Glomerular visceral epithelial cell (primary cell): ENCODE measurements at regions not wholly inside any gene's neighbourhood (a gene's known extent, or its start where the extent isn't known, plus 50 kb on each side); places are given as distances from the start of the nearest gene placed in this dataset.

Experiments
- DNase-seq: peaks from one replicate; pipeline ENCODE4 v3.0.0-alpha.2; 2016; ENCODE audit errors: extremely low spot score

- no peak for DNase-seq
Measured at GRCh38 chr9:13597427-13597826, 317.9 kb upstream of the MPDZ start.

GRCh38 chr9:13597004-13597403, 317.5 kb upstream of the MPDZ start:
- no peak for DNase-seq

DNA sequence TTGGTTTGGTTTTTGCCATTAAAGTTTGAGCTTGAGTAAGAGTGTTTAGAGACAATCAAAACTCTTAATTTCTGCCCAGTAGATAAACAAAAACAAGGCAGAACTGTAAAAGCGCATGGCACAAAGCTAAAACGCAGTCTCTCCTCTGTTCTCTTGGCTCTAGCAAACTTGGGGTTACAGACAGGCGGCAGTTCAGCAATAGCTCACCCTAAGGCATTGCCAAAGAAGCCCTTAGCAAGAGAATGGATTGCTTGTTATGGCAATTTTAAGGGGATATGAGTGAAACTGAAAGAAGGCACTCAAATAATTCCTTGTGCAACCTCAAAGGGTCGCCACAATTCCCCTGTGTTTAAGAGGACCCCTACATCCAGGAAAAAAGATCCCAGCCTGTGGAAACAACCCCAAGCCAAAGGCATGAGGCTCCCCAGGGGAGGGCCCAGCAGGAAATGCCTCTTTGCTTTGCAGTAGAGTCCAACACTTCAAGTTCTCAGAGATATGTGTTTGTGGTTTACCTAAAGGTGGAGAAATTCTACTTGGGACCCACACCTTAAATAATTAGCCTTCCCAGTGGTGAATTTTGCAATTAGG, 317.0 kb upstream of the MPDZ start:
- DNase-seq: no peak

- no peak for DNase-seq
Measured at GRCh38 chr9:13590996-13591395, 311.5 kb upstream of the MPDZ start.

DNA sequence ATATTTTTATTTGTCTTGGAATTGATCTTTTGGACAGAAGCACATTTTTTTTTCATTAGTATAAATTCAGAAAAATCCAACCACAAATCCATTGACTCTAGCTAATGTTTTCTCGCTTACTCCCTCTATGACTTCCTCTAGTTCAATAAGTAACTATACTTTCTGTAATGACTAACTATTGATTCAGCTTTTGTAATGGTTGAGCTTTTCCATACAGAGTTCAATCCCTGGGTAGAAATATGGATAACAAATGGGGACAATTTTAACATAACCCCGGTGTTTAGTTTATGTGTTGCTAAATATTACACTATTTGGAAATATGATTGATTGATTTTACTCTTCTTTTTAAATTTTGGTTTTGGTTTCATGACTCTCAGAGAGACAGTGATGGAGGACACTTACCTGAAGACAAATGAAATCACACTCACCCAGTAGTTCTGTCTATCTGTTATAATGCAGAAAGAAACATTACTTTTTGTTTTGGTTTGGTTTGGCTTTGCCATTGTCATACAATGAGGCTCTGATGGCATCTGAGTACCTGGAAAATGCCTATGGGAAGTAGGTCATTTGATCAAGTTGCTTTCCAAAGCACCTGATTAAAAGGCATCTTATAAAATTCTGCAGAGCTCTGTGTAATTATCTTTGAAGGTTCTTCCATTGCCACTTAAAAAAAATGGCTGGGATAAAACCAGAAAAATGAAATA, 309.7 kb upstream of the MPDZ start:
- DNase-seq: no peak

- DNase-seq: no peak
Measured at GRCh38 chr9:13588151-13589033, 308.9 kb upstream of the MPDZ start.

DNA sequence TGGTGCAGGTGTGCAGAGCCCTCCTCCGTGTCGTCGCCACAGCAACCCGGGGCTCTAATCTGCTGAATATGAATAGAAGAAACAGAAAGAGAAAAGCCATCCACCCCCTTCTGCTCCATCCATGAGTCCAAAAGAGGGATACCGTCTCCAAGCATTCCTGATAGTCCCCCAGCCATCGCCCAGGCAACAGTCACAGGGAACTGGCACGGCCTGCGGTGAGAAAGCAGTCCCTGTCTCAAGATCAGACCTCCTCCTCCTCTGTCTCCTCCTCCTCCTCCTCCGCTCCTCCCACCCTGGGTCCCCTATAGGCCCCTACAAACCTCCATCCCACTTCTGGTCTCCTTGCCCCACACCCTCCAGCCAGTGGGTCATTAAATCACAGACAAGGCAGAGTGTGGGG, 308.1 kb upstream of the MPDZ start:
- DNase-seq: no peak

GRCh38 chr9:13586587-13587374, 307.3 kb upstream of the MPDZ start:
- no peak for DNase-seq

DNA sequence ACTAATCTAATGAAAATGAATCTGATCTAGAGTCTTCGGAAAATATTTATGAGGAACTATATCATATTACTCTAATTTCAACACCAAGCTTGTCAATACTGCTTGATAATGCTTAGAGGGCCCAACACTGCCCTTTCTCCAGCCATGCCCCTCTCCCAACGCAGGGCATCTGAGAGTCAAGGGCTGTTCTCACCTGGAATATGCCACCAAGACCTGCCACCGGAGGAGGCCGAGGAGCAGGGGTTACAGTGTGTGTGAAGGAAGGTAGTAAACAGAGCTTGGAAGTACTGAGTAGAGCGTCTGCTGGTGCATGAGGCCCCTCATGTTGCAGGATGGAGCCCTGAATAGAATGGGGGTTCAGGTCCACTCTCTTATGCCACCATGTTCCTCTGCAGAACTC, 301.3 kb upstream of the MPDZ start:
- DNase-seq: no peak

- DNase-seq: no peak
Measured at GRCh38 chr9:13580131-13580530, 300.6 kb upstream of the MPDZ start.

GRCh38 chr9:13576101-13576500, 296.6 kb upstream of the MPDZ start:
- DNase-seq: no peak

- no peak for DNase-seq
Measured at GRCh38 chr9:13575558-13575957, 296.1 kb upstream of the MPDZ start.

DNA sequence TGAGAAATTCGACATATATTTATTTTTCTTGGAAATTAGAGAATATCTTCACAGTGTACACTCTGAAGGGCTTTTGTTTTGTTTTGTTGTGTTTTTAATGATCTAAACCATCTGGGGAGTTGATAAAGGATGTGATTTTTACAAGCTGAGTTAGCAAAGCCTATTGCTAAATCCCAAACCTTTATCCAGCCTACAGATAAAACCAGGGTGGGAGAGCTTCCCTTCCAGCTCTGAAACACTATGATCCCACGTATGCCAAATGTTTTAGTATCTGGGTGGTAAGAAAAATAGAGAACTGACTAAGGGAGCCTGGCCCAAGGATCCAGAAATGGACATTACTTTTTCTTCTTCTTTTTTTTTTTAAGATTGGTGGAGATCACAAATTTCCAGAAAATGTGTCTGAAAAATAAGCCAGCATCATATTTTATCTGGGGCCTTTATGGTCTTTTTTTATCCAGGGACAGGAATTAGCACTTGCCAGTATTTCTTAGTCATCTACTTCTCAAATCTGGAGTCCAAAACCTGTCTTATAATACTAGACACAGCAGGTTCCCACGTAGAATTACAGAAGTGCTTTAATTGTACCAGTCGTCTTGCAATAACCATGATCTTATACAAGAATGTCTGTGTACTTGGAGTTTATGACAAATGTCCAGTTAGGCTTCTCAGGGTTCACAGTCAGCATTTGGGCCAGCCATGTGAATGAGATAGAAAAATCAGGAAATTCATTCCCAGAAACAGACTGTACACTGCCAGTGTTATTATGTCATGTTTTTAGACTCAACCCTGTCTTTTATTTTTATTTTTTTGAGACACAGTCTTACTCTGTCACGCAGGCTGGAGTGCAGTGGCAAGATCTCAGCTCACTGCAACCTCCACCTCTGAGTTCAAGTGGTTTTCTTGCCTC, 290.8 kb upstream of the MPDZ start:
- DNase-seq: no peak

DNA sequence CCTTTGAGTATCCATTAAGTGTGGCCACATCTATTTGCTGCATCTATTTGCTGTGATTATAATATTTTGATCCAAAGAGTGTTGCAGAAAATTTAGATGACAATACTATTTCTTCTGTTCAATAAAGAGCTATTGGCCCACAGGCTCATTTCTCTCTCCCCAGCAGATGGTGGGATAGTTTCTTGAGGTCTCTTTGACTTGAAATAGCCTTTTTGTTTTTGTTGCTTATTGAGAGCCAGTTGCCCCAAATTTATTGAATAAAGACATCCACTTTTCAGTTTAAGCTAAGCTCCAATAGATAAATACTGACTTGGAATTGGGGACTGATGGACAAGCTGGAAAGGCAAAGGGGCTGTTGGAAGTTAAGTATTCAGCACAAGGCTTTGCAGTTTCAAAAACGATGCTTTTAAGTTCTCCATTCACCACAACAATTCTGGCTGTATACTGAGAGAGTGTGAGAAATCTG, 290.1 kb upstream of the MPDZ start:
- DNase-seq: no peak

DNA sequence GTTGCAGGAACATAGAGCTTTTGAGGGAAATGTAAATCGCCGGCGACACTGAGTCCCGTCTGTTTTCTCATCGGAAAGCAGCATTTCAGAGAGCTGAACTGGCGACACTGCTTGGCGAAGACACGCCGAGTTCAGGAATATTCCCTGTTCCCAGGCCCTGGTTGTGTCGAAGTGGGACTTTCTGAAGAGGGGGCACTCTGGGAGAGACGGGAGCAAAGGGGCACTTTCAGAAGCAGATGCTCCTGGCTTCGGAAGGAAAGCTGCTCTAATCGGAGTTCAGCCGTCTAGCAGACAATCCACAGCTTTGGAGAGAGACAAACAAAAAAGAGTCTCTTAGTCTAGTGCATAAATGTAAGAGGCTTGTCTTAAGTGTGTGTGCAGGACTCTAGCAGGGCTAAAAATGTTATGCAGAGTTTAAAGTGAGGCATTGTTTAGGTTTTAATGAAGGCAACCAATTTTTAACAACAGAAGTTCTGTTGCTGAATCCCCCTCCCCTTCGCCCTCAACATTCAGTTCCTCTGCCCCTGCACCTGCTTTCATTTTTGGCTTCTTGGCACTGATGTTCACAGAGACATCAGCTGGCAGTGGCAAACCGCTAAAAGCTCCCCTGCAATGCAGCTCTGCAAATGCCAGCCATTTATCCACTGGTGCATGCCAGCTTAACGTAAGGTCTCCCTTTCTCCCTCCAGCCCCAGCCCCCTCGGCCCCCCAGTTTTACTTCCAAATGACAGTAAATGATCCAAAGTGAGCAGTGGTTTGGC, 289.5 kb upstream of the MPDZ start:
- DNase-seq: peak; percentile 13

GRCh38 chr9:13568405-13568804, 288.9 kb upstream of the MPDZ start:
- peak; percentile 5 for DNase-seq

DNA sequence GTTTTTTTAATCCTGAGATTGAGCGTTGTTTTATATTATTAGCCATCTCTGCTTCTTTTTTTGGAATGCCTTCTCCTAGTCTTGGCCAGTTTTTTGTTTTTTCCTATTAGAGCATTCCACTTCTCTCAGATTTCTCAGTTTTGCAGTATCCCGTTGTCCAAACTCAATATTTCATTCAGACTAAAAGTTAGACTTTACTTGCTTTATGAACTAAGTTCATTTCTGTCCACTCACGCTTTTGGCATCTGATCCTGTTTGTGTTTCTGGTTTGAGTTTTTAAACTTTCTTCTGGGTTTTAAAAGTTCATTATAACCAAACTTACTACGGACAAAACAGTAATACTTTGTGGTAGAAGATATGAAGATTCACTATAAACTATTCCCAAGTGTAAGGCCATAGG, 288.3 kb upstream of the MPDZ start:
- DNase-seq: no peak

DNA sequence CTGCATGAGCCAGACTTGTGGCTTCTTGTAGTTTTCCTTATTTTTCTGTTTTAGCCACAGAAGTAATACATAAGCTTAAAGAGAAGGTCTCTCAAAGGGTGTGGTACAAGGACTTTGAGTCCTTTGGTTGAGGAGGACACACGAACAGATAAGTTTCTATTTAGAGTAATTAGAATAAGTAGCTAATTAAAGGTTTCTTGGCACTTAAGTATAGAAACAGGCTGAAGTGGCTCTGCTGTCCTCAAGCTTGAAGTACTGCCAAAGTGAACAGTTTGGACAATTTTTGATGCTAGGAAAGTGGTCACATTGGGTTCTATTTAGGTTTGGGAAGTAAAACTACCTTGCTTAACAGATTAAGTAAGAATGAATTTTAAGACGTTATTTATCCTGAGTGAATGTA, 278.3 kb upstream of the MPDZ start:
- DNase-seq: no peak

GRCh38 chr9:13556656-13557055, 277.2 kb upstream of the MPDZ start:
- no peak for DNase-seq

- DNase-seq: no peak
Measured at GRCh38 chr9:13555989-13556500, 276.6 kb upstream of the MPDZ start.
